Left renal pelvis (tissue), 4 donors: ENCODE measurements at regions not wholly inside any gene's neighbourhood (a gene's known extent, or its start where the extent isn't known, plus 50 kb on each side); places are given as distances from the start of the nearest gene placed in this dataset.

Experiments used
- DNase-seq, 4 donors: peaks; one replicate each; pipeline ENCODE4 v3.0.0-alpha.2; 2013; ENCODE audit warnings: low read depth in 4 of 4, low spot score in 3 of 4

- no peak for DNase-seq
Measured at GRCh38 chr2:75288760-75289159, 89.4 kb upstream of the TACR1 start.

DNA sequence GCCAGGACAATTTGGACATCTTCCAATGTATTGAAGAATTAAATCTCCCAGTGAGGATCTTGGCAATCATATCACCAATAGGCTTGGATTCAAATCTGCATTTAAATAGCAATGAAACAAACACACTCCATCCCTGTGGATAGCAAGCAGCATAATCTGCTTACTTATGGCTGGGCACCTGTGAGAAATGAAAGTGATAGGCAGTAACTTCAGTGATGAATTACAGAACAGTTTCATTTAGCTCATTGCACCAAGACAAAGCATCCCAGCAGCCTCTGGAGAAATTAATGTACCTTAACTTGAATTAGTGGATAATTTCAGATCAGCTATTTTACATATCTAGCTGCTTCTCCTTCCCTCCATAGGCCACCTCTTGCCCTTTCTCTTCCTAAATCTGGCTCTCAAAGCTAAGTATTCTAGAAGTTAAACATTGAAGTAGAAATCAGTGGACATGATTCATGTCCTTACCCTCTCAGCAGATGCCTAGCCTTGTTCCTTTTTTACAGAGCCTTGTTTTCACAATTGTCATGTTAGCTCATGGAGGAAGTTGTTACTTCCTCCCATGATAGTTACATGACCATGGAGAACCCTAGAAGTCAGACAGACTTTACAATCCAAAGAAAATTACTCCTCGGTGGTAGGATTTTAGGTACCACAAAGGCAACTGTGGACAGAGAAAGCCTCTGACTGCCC, 88.5 kb upstream of the TACR1 start:
- DNase-seq = no peak

DNA sequence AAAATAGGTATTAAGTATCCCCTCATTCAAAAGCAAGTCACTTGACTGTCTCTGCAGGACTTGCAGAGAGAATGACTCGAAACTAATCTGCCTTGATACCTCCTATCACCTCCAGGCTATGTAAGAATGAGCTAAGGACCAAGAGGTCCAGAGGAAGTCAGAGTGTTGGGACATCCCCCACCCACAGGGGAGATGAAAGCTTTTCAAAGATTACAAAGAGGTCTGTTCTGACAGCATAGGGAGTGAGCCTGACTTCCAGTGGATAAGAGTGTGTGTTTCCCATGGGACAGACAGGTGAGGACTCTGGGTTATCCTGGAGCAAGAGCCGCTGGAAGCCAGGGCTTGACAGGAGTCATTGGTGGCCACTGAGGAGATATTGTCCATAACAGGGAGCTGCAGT, 85.0 kb upstream of the TACR1 start:
- no peak for DNase-seq

DNA sequence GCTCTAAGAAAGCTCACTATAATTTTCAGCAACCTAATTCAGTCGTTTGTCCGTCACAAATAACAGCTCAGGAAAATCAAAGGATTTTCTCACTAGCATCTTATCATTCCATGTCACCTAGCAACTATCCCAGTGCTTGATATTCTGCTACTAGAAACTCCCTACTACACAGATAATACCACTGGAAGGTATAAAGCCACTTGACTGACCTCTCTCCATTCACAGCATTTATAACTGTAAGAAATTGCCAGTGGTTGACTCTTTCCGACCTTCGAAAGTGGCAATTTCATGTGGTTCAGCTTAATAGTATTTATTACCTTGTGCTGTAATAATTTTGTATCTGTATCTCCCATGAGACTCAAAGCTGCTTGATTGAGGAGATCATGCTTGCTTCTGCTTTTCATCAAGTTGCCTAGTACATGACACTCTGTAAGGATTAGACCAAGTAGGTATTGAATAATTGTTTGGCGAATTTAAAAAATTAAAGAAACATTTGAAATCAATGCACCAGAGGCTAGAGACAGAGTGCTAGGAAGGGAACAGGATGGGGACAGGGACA, 79.6 kb upstream of the TACR1 start:
- DNase-seq = no peak

DNA sequence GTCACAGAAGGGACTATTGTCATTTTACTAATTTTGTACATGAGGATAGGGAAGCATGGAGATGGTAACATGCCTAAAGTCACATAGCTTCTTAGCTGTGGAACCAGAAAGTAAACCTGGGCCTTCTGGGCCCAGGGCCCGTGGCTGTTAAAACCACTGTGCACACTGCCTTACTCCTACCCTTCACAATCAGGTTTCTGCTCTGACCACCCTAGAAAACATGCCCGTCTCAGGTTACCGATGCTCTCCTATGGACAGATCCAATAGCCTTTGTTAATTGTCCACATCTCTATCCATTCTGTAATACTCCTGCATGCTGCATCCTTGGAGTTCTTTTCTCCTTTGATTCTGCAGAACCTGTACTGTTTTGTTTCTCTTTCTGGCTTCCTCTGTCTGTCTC, 79.0 kb upstream of the TACR1 start:
- DNase-seq = no peak

DNA sequence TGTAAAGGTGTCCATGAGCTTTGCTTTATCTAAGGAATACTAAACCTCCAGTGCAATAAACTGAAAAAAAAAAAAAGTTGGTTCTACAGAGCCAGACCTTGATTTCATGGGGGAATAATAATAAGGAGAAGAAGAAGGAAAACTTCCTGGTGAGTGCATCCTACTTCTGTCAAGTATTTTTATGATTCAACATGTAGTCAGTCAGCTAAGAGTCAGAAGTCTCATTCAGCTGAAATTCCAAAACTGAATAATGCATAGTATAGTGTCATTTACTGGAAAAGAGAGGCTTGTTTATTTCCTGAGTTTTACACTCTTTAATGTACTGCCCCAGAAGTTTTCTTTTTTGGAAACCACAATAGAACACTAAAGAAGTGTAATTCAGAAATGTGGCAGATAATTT, 77.8 kb upstream of the TACR1 start:
- DNase-seq = no peak

GRCh38 chr2:75276093-75277029, 77.0 kb upstream of the TACR1 start:
- no peak for DNase-seq

GRCh38 chr2:75274936-75275335, 75.6 kb upstream of the TACR1 start:
- DNase-seq = no peak

DNA sequence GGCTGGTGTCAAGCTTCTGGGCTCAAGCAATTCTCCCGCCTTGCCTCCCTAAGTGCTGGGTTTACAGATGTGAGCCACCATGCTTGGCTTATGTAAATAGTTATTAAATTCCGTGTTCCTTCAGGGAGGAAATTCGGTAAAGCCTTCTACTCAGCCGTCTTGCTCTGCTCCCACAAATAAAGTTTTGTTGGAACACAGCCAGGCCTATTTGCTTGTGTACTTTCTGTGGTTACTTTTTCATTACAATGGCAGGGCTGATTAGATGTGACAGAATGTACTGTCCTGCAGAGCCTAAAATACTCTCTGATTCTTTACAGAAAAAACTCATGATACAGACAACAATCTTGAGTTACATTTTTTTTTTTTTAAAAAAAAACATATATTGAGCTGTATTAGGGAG, 68.8 kb upstream of the TACR1 start:
- no peak for DNase-seq

DNA sequence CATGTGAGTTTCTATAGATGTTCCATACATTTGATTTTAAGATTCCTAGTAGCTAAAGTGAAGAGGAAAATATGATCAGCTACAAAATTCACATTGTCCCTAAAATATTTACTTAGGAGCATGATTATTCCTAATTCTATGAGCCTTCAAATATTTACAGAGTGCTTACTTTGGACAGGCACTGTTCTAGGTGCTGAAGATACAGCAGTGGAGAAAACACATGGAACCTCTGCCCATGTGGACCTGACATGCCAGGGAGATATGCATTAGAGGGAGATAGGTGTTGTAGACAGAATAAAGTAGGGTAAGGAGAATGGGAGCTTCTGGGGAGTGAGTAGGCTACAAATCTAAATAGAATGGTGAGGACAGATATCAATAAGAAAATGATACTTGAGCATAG, 62.6 kb upstream of the TACR1 start:
- DNase-seq = no peak

DNA sequence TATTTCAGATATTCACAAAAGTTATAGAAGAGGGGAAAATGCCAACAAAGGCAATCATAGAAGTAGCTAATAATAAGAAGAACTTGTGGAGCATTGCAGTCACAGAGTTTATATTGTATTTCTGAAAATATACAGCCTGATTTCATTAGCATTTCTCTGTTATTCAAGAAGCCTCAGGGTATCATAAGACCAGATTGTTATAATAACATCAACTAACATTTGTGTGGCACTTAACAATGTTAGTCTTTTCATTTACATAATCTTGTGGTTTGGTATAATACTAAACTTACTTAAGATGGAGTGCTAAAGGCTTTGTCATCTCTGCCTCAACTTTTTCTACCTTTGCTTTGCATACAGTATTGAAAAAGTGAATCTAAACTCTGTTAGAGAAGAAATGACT, 61.6 kb upstream of the TACR1 start:
- DNase-seq = no peak

DNA sequence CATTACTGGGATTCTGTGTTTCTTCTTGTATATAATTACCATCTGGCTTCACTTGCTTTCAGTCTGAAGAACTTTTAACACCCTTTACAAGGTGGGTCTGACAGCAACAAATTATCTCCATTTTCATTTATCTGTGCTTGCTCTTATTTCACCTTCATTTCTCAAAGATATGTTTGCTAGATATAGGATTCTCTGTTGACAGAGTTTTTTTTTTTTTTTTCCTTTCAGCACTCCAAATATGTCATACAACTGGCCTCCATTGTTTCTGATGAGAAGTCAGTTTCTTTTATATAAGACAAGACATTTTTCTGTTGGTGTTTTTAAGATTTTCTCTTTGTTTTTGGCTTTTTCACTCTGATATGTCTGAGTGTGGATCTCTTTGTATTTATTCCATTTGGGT, 59.3 kb upstream of the TACR1 start:
- DNase-seq = no peak

GRCh38 chr2:75256485-75256884, 57.2 kb upstream of the TACR1 start:
- DNase-seq = no peak

- DNase-seq = no peak
Measured at GRCh38 chr2:75253526-75253925, 54.2 kb upstream of the TACR1 start.

- DNase-seq = no peak
Measured at GRCh38 chr2:75251896-75252295, 52.6 kb upstream of the TACR1 start.
